ENCODE measurements at regions not wholly inside any gene's neighbourhood (a gene's known extent, or its start where the extent isn't known, plus 50 kb on each side); places are given as distances from the start of the nearest gene placed in this dataset.

DNA sequence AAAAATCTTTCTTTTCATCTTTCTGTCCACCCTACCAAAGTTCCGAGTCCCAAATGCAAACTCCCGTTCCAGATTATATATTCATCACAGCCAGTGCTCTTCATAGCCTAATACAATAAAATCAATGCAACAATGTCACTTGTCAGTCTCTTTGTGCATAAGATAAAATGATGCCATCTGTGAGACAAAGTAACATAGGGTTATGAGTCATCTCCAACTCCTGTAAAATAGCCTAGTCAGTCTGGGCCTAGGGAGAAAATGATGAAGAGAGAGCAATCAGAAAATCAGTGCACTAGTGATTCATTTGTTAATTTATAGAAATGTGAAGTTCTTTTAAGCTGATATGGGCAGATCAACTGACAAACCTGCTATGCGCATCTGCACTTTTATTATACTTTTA lies 689.1 kb upstream of the DIAPH2 start:
- no peaks in the 10 kb centered on the region for H3K4me1 ChIP-seq (ENCODE audit: control insufficient read depth, insufficient read depth, low read length)
- H3K27me3 ChIP-seq (ENCODE audit: control insufficient read depth, insufficient read depth, low read length), result no peaks in the 10 kb centered on the region

DNA sequence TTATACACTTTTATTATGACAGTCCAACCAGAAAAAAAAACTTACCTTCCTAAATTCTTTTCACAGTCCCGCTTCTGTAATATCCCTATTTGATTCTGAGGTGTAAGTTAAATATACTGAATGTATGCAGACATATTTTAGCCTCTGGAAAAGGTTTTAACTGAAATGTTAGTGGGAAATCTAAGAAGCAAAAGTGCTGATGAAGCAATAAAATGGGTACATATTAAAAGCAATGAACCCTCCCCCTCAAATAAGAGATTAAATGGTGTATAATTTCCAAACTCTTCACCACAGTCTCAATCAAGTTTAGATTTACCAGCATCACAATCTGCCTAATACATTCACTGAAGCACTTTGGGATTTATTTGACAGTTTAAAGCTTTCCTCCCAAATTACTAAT lies 688.3 kb upstream of the DIAPH2 start:
- Histone ChIP-seq H3K36me3 (ENCODE audit: control insufficient read depth, insufficient read depth, low read length) (no peaks in the 10 kb centered on the region), H3K9me3 (ENCODE audit: control insufficient read depth, insufficient read depth, low read length) (no peaks in the 10 kb centered on the region), H3K9ac (ENCODE audit: low read depth, low read length) (no peak overlapping the region), H3K27me3 (ENCODE audit: control insufficient read depth, insufficient read depth, low read length) (no peaks in the 10 kb centered on the region), H3K4me3 (ENCODE audit: low read depth, low read length) (no peak overlapping the region), H3K4me1 (ENCODE audit: control insufficient read depth, insufficient read depth, low read length) (no peaks in the 10 kb centered on the region)

More for the DNA sequence above, 689.1 kb upstream of the DIAPH2 start:
- Histone ChIP-seq H3K9ac (ENCODE audit: low read depth, low read length) (no peak overlapping the region), H3K4me3 (ENCODE audit: low read depth, low read length) (no peak overlapping the region), H3K9me3 (ENCODE audit: control insufficient read depth, insufficient read depth, low read length) (no peaks in the 10 kb centered on the region), H3K36me3 (ENCODE audit: control insufficient read depth, insufficient read depth, low read length) (no peaks in the 10 kb centered on the region)

DNA sequence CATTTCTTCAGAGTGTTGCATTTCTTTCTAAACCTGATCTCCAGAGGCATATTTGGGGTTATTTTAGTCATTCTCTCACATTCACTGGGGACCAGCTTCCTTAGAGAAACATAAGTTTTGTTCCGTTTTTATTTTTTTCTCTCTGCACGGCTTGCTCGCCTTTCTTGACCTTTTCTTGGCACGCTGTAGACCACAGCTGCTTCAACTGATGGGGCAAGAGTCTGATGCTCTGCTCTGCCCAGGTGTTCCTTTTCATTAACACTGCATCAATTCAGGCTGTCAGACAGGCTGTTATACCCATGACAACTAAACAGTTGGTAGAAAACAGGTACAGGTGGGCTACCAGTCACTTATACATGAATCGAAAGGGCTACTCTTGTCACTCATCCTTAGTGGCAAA lies 682.2 kb upstream of the DIAPH2 start:
- Histone ChIP-seq H3K36me3 (ENCODE audit: control insufficient read depth, insufficient read depth, low read length) (no peaks in the 10 kb centered on the region), H3K9ac (ENCODE audit: low read depth, low read length) (no peak overlapping the region), H3K4me3 (ENCODE audit: low read depth, low read length) (no peak overlapping the region), H3K9me3 (ENCODE audit: control insufficient read depth, insufficient read depth, low read length) (no peaks in the 10 kb centered on the region), H3K27me3 (ENCODE audit: control insufficient read depth, insufficient read depth, low read length) (no peaks in the 10 kb centered on the region), H3K4me1 (ENCODE audit: control insufficient read depth, insufficient read depth, low read length) (no peaks in the 10 kb centered on the region)

DNA sequence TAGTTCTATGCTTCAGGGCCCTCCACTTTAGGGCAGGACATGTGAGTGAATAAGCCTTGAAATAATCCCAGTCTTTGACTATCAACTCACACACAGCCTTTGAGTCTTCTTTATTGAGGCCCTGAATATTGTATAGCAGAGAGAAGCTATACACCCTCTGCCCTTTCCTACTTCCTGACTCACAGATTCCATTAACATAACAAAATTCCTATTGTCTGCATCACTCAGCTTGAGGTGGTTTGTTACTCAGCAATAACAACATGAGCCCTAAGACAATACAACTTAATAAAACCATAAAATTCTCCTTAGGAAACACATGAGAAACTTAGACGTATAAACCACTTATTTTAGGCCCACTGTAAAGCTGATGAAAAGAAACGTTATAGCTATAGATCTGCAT lies 680.3 kb upstream of the DIAPH2 start:
- Histone ChIP-seq H3K4me1 (ENCODE audit: control insufficient read depth, insufficient read depth, low read length) (no peaks in the 10 kb centered on the region), H3K36me3 (ENCODE audit: control insufficient read depth, insufficient read depth, low read length) (no peaks in the 10 kb centered on the region), H3K9me3 (ENCODE audit: control insufficient read depth, insufficient read depth, low read length) (no peaks in the 10 kb centered on the region), H3K27me3 (ENCODE audit: control insufficient read depth, insufficient read depth, low read length) (no peaks in the 10 kb centered on the region), H3K9ac (ENCODE audit: low read depth, low read length) (no peak overlapping the region), H3K4me3 (ENCODE audit: low read depth, low read length) (no peak overlapping the region)

DNA sequence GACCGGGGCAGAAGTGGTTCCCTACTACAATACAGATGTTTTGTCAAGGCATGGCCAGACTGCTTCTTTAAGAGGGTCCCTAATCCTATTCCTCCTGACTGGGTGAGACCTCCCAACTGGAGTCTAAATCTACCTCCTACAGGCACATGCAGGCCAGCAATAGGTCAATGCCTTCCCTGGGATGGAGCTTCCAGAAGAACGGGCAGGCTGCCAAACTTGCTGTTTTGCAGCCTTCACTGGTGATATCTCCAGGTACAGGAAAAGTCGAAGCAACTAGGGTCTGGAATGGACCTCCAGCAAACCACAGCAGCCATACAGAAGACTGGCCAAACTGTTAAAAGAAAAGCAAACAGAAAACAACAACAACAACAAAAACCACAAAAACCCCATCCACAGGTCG lies 678.4 kb upstream of the DIAPH2 start:
- H3K9me3 ChIP-seq (ENCODE audit: control insufficient read depth, insufficient read depth, low read length), result no peaks in the 10 kb centered on the region
- no peaks in the 10 kb centered on the region for H3K36me3 ChIP-seq (ENCODE audit: control insufficient read depth, insufficient read depth, low read length)
- no peak overlapping the region for H3K4me3 ChIP-seq (ENCODE audit: low read depth, low read length)
- no peak overlapping the region for H3K9ac ChIP-seq (ENCODE audit: low read depth, low read length)
- no peaks in the 10 kb centered on the region for H3K27me3 ChIP-seq (ENCODE audit: control insufficient read depth, insufficient read depth, low read length)
- H3K4me1 ChIP-seq (ENCODE audit: control insufficient read depth, insufficient read depth, low read length), result no peaks in the 10 kb centered on the region

DNA sequence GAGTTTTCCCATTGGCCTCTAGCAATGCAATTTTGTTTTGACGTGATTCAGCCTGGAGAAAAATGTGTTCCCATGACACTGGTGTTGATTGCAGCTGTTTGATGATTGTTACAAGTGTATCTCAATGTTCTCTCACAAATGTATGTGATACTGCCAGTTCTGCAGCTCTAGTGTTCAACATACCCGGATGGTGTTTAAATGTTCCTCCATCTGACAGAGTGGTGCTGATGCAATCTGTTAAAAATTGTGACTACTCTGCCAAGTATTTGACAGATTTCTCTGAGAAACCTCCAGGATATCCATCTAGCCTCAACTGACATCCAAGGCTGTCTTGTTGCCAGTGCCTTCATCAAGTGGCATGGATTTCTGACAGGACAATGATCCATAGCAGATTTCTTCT lies 657.2 kb upstream of the DIAPH2 start:
- no peak overlapping the region for H3K9ac ChIP-seq (ENCODE audit: low read depth, low read length)
- H3K36me3 ChIP-seq (ENCODE audit: control insufficient read depth, insufficient read depth, low read length), result no peaks in the 10 kb centered on the region
- H3K9me3 ChIP-seq (ENCODE audit: control insufficient read depth, insufficient read depth, low read length), result no peaks in the 10 kb centered on the region
- H3K27me3 ChIP-seq (ENCODE audit: control insufficient read depth, insufficient read depth, low read length), result no peaks in the 10 kb centered on the region
- no peaks in the 10 kb centered on the region for H3K4me1 ChIP-seq (ENCODE audit: control insufficient read depth, insufficient read depth, low read length)
- no peak overlapping the region for H3K4me3 ChIP-seq (ENCODE audit: low read depth, low read length)

DNA sequence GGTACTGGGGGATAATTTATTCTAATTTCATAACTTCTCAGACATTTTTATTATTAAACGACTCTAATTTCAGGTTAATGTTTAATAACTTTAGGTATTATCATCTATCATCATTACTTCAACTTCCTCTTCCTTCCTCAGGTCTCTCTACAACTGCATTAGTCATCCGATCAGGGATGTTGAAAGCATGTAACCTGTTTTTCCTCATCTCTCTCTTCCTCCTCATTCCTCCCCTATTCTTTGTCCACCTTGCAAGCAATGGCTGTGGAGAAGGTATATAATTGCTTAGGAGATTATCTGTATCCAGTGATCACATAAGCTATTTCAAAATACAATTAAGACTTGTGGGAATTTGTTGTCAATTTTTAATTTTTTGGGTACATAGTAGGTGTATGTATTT lies 632.6 kb upstream of the DIAPH2 start:
- Histone ChIP-seq H3K36me3 (ENCODE audit: control insufficient read depth, insufficient read depth, low read length) (no peaks in the 10 kb centered on the region), H3K9me3 (ENCODE audit: control insufficient read depth, insufficient read depth, low read length) (no peaks in the 10 kb centered on the region), H3K9ac (ENCODE audit: low read depth, low read length) (no peak overlapping the region), H3K4me3 (ENCODE audit: low read depth, low read length) (no peak overlapping the region), H3K27me3 (ENCODE audit: control insufficient read depth, insufficient read depth, low read length) (no peaks in the 10 kb centered on the region), H3K4me1 (ENCODE audit: control insufficient read depth, insufficient read depth, low read length) (no peaks in the 10 kb centered on the region)

DNA sequence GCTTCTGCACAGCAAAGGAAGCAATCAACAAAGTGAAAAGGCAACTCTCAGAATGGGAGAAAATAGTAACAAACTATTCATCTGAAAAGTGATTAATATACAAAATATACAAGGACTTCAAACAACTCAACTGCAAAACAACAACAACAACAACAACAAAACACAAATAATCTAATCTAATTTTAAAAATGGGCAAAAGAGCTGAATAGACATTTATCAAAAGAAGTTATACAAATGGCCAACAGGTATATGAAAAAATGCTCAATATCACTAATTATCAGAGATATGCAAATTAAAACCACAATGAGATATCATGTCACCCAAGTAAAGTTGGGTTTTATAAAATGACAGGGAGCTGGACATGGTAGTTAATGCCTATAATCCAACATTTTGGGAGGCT lies 602.8 kb upstream of the DIAPH2 start:
- Histone ChIP-seq H3K27me3 (ENCODE audit: control insufficient read depth, insufficient read depth, low read length) (no peaks in the 10 kb centered on the region), H3K4me3 (ENCODE audit: low read depth, low read length) (no peak overlapping the region), H3K36me3 (ENCODE audit: control insufficient read depth, insufficient read depth, low read length) (no peaks in the 10 kb centered on the region), H3K9me3 (ENCODE audit: control insufficient read depth, insufficient read depth, low read length) (no peaks in the 10 kb centered on the region), H3K9ac (ENCODE audit: low read depth, low read length) (no peak overlapping the region), H3K4me1 (ENCODE audit: control insufficient read depth, insufficient read depth, low read length) (no peaks in the 10 kb centered on the region)

DNA sequence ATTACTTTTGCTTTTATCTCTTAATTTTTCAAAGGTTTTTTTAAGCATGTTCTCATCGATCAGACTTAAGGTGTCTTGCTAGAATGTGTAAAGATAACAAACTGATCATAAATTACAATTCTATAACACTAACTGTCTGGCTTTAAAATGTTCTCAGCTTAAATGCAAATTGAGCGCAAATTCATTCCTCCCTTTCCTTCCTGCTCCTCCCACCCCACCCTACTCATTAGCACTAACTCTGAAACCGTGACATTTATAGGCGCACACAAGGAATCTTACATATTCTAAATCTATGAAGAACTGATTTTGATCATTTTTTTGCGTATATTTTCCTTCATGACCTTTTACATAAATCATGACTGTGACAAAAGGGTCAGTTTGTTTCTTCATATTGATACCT lies 590.0 kb upstream of the DIAPH2 start:
- peaks cover 11% of the 10 kb centered on the region for H3K4me1 ChIP-seq (ENCODE audit: control insufficient read depth, insufficient read depth, low read length)

DNA sequence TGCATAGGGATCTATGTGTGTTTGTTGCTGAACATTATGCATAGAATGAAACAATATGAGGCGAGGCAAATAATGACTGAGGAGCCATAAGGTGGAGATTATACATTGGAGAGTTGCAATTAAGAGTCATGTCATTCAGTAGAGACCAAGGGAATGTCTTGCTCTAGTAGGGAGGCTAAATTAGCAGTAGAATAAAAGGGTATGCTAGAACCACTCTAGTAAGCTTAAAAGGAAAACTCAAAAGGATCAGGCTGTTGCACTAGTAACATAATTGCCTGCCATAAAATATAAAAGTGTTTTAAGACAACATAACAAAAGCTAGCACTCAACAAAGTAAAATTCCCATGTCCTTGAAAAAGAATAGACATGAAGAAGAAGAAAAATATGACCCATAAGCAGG lies 586.2 kb upstream of the DIAPH2 start:
- no peak overlapping the region for H3K9ac ChIP-seq (ENCODE audit: low read depth, low read length)
- H3K36me3 ChIP-seq (ENCODE audit: control insufficient read depth, insufficient read depth, low read length), result no peaks in the 10 kb centered on the region
- H3K9me3 ChIP-seq (ENCODE audit: control insufficient read depth, insufficient read depth, low read length), result no peaks in the 10 kb centered on the region
- peaks cover 11% of the 10 kb centered on the region for H3K4me1 ChIP-seq (ENCODE audit: control insufficient read depth, insufficient read depth, low read length)
- H3K4me3 ChIP-seq (ENCODE audit: low read depth, low read length), result no peak overlapping the region
- no peaks in the 10 kb centered on the region for H3K27me3 ChIP-seq (ENCODE audit: control insufficient read depth, insufficient read depth, low read length)

More for the DNA sequence above, 590.0 kb upstream of the DIAPH2 start:
- Histone ChIP-seq H3K27me3 (ENCODE audit: control insufficient read depth, insufficient read depth, low read length) (no peaks in the 10 kb centered on the region), H3K36me3 (ENCODE audit: control insufficient read depth, insufficient read depth, low read length) (no peaks in the 10 kb centered on the region), H3K9me3 (ENCODE audit: control insufficient read depth, insufficient read depth, low read length) (no peaks in the 10 kb centered on the region), H3K4me3 (ENCODE audit: low read depth, low read length) (no peak overlapping the region), H3K9ac (ENCODE audit: low read depth, low read length) (no peak overlapping the region)

DNA sequence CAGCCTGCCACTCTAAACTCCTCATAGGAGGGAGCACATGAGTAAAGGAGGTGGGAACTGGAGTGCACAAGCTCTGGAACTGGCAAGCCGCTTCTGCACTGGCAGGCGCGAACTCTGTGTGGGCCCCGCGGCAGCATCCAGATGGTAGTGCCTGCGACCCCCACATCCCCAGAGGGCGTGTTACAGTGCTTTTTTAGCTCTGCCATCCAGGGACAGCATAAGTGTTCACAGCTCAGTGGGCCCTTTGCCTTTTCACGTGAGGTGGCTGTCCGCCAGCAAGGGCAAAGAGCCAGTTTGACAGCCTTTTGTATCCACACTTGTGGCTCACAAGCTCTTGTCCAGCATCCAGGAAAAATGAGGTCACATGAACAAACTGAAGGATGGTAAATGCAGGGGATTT lies 581.6 kb upstream of the DIAPH2 start:
- H3K27me3 ChIP-seq (ENCODE audit: control insufficient read depth, insufficient read depth, low read length), result no peaks in the 10 kb centered on the region
- no peaks in the 10 kb centered on the region for H3K9me3 ChIP-seq (ENCODE audit: control insufficient read depth, insufficient read depth, low read length)
- H3K4me1 ChIP-seq (ENCODE audit: control insufficient read depth, insufficient read depth, low read length), result no peaks in the 10 kb centered on the region
- H3K4me3 ChIP-seq (ENCODE audit: low read depth, low read length), result no peak overlapping the region
- H3K36me3 ChIP-seq (ENCODE audit: control insufficient read depth, insufficient read depth, low read length), result no peaks in the 10 kb centered on the region
- H3K9ac ChIP-seq (ENCODE audit: low read depth, low read length), result no peak overlapping the region

DNA sequence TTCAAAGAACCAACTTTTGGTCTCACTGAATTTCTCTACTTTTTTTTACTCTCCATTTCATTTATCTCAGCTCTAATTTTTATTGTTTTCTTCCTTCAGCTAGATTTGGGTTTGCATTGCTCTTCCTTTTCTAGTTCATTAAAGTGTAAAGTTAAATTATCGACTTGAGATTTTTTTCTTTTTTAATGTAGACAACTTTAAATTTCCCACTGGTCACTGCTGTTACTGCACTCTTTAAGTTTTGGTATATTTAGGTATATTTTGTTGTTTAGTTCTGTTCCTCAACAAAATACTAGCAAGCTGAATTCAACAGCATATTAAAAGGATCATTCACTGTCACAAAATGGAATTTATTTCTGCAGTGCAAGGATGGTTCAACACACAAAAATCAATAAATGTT lies 572.0 kb upstream of the DIAPH2 start:
- Histone ChIP-seq H3K27me3 (ENCODE audit: control insufficient read depth, insufficient read depth, low read length) (no peaks in the 10 kb centered on the region), H3K4me1 (ENCODE audit: control insufficient read depth, insufficient read depth, low read length) (no peaks in the 10 kb centered on the region), H3K9ac (ENCODE audit: low read depth, low read length) (no peak overlapping the region), H3K4me3 (ENCODE audit: low read depth, low read length) (no peak overlapping the region), H3K36me3 (ENCODE audit: control insufficient read depth, insufficient read depth, low read length) (no peaks in the 10 kb centered on the region), H3K9me3 (ENCODE audit: control insufficient read depth, insufficient read depth, low read length) (peaks cover 4% of the 10 kb centered on the region)

DNA sequence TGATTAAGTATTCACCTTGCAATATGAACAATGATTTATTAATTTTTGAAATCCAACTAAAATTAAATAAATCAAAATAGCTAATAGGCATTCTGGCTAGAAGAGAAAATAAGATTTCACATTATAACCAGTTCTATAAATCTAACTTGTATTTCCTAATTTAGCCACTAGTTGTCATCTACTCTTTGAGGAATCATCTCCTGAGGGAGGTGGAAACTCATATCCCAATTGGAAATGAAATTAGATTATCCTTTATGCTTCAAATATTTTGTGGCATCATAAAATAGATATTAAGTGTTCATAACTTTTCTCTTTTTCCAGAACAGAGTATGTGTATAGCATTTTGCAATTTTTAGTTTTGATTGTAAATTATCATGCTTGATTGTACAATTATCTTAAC lies 558.5 kb upstream of the DIAPH2 start:
- no peaks in the 10 kb centered on the region for H3K27me3 ChIP-seq (ENCODE audit: control insufficient read depth, insufficient read depth, low read length)
- H3K4me3 ChIP-seq (ENCODE audit: low read depth, low read length), result no peak overlapping the region
- no peaks in the 10 kb centered on the region for H3K9me3 ChIP-seq (ENCODE audit: control insufficient read depth, insufficient read depth, low read length)
- H3K36me3 ChIP-seq (ENCODE audit: control insufficient read depth, insufficient read depth, low read length), result no peaks in the 10 kb centered on the region
- H3K4me1 ChIP-seq (ENCODE audit: control insufficient read depth, insufficient read depth, low read length), result no peaks in the 10 kb centered on the region
- no peak overlapping the region for H3K9ac ChIP-seq (ENCODE audit: low read depth, low read length)
